ENCODE measurements at regions not wholly inside any gene's neighbourhood (a gene's known extent, or its start where the extent isn't known, plus 50 kb on each side); places are given as distances from the start of the nearest gene placed in this dataset.

GRCh38 chr12:11535127-11535526, 114.3 kb upstream of the ETV6 start:
- Mint-ChIP-seq H3K4me1 (no peaks in the 10 kb centered on the region), H3K27me3 (ENCODE audit: low read depth) (peaks cover 11% of the 10 kb centered on the region), H3K27ac (ENCODE audit: unreplicated experiment) (no peak overlapping the region), H3K36me3 (ENCODE audit: low read depth) (no peaks in the 10 kb centered on the region), H3K4me3 (no peak overlapping the region), H3K9me3 (no peaks in the 10 kb centered on the region)
- DNase-seq (ENCODE audit: low read depth, low spot score), result no peak
- no peak for TF ChIP-seq CTCF (conservative IDR thresholded peaks at IDR 0.05)

GRCh38 chr12:11539156-11539555, 110.3 kb upstream of the ETV6 start:
- TF ChIP-seq CTCF (conservative IDR thresholded peaks at IDR 0.05), result no peak
- Mint-ChIP-seq H3K27me3 (ENCODE audit: low read depth) (no peaks in the 10 kb centered on the region), H3K27ac (ENCODE audit: unreplicated experiment) (no peak overlapping the region), H3K36me3 (ENCODE audit: low read depth) (no peaks in the 10 kb centered on the region), H3K9me3 (no peaks in the 10 kb centered on the region), H3K4me1 (no peaks in the 10 kb centered on the region), H3K4me3 (no peak overlapping the region)
- no peak for DNase-seq (ENCODE audit: low read depth, low spot score)

- H3K36me3 Mint-ChIP-seq (ENCODE audit: low read depth), result no peaks in the 10 kb centered on the region
- TF ChIP-seq CTCF (conservative IDR thresholded peaks at IDR 0.05), result no peak
- H3K27me3 Mint-ChIP-seq (ENCODE audit: low read depth), result no peaks in the 10 kb centered on the region
- DNase-seq (ENCODE audit: low read depth, low spot score), result no peak
- H3K4me1 Mint-ChIP-seq, result peaks cover 3% of the 10 kb centered on the region
- no peak overlapping the region for H3K4me3 Mint-ChIP-seq
- no peaks in the 10 kb centered on the region for H3K9me3 Mint-ChIP-seq
- H3K27ac Mint-ChIP-seq (ENCODE audit: unreplicated experiment), result no peak overlapping the region
Observed at GRCh38 chr12:11540156-11540555, 109.3 kb upstream of the ETV6 start.

- no peak for TF ChIP-seq CTCF (conservative IDR thresholded peaks at IDR 0.05)
- Mint-ChIP-seq H3K36me3 (ENCODE audit: low read depth) (no peaks in the 10 kb centered on the region), H3K4me1 (peaks cover 9% of the 10 kb centered on the region), H3K9me3 (no peaks in the 10 kb centered on the region), H3K4me3 (no peak overlapping the region), H3K27me3 (ENCODE audit: low read depth) (no peaks in the 10 kb centered on the region), H3K27ac (ENCODE audit: unreplicated experiment) (no peak overlapping the region)
- no peak for DNase-seq (ENCODE audit: low read depth, low spot score)
Observed at GRCh38 chr12:11540615-11541310, 108.7 kb upstream of the ETV6 start.

GRCh38 chr12:11542599-11542998, 106.9 kb upstream of the ETV6 start:
- Mint-ChIP-seq H3K4me3 (no peak overlapping the region), H3K27me3 (ENCODE audit: low read depth) (no peaks in the 10 kb centered on the region)

More at GRCh38 chr12:11542599-11542998, 106.9 kb upstream of the ETV6 start:
- DNase-seq (ENCODE audit: low read depth, low spot score), result no peak
- Mint-ChIP-seq H3K36me3 (ENCODE audit: low read depth) (no peaks in the 10 kb centered on the region), H3K27ac (ENCODE audit: unreplicated experiment) (no peak overlapping the region), H3K4me1 (peaks cover 11% of the 10 kb centered on the region), H3K9me3 (no peaks in the 10 kb centered on the region)
- no peak for TF ChIP-seq CTCF (conservative IDR thresholded peaks at IDR 0.05)
